Panc1 (cell line): ENCODE measurements at regions not wholly inside any gene's neighbourhood (a gene's known extent, or its start where the extent isn't known, plus 50 kb on each side); places are given as distances from the start of the nearest gene placed in this dataset.

Experiments used
- ATAC-seq: fragments of 200-7000 bp; cut with Tn5 transposase; 2 replicates; pipeline ENCODE4 v1.9.1; 2020; ENCODE audit warnings: mild to moderate bottlenecking, moderate library complexity
- BruUV-seq: library from RNA; stranded (reverse); fragments of 400-500 nt; replicated peaks from 2 replicates; lab custom pipeline; 2021; lab: Mats Ljungman, UMichigan
- CTCF ChIA-PET: fragments of 300-600 bp; sonication (Branson Sonifier 250); formaldehyde crosslinking; loops from one replicate; lab custom pipeline; 2022; ENCODE audit warnings: antibody characterized with exemption; lab: Charles Lee
- POLR2A ChIA-PET: fragments of 300-600 bp; sonication (Branson Sonifier 250); formaldehyde crosslinking; loops from one replicate; lab custom pipeline; 2022; ENCODE audit warnings: antibody characterized with exemption; lab: Charles Lee
- DNase-seq: peaks from one replicate; pipeline ENCODE4 v3.0.0-alpha.2; 2010; ENCODE audit warnings: low read depth, low spot score
- H3K27ac ChIP-seq: 2 replicates; pipeline ENCODE4 v1.5.1; 2011; ENCODE audit warnings: mild to moderate bottlenecking, low read length, inconsistent platforms
- H3K27me3 ChIP-seq: fragments of 200-500 bp; sonication (Bioruptor generic); 2 replicates; pipeline ENCODE4 v1.6.0; 2014; ENCODE audit warnings: low read length, inconsistent platforms; ENCODE audit not compliant: control insufficient read depth, insufficient read depth
- H3K36me3 ChIP-seq: fragments of 200-500 bp; sonication (Bioruptor generic); 2 replicates; pipeline ENCODE4 v1.5.1; 2014; ENCODE audit warnings: inconsistent platforms, mild to moderate bottlenecking, low read length, moderate library complexity; ENCODE audit not compliant: control insufficient read depth, insufficient read depth
- H3K4me1 ChIP-seq: 2 replicates; pipeline ENCODE4 v1.5.1; 2011; ENCODE audit warnings: inconsistent platforms, mild to moderate bottlenecking, low read length, moderate library complexity; ENCODE audit not compliant: control insufficient read depth, insufficient read depth
- H3K4me3 ChIP-seq, 2 experiments: 2 replicates each; pipeline ENCODE4 v1.5.1; 2011 to 2012; ENCODE audit warnings: low read depth in 2 of 2, low read length in 2 of 2, mild to moderate bottlenecking in 2 of 2, inconsistent platforms in 1 of 2, moderate library complexity in 1 of 2
- H3K9me3 ChIP-seq: fragments of 200-500 bp; sonication (Bioruptor generic); 2 replicates; pipeline ENCODE4 v1.5.1; 2014; ENCODE audit warnings: low read depth, mild to moderate bottlenecking, inconsistent platforms, low read length, moderate library complexity; ENCODE audit not compliant: control insufficient read depth, insufficient read depth
- POLR2AphosphoS5 ChIP-seq: IDR thresholded peaks from 2 replicates; pipeline ENCODE4 v1.6.1; 2012; ENCODE audit warnings: mild to moderate bottlenecking, low read depth, low read length, moderate library complexity
- SIN3A ChIP-seq: IDR thresholded peaks from 2 replicates; pipeline ENCODE4 v1.6.1; 2012; ENCODE audit warnings: low read depth, mild to moderate bottlenecking, low read length, moderate library complexity, borderline replicate concordance; ENCODE audit not compliant: insufficient read depth
- TCF7L2 ChIP-seq: IDR thresholded peaks from 2 replicates; pipeline ENCODE4 v1.6.1; 2011; ENCODE audit warnings: mild to moderate bottlenecking, low read depth, low read length, inconsistent platforms
- in situ Hi-C: cut with HindIII; loops from 2 replicates; pipeline ENCODE4 v1.10.0; 2016; ENCODE audit warnings: low sequenced_read_pairs, low pct_unique_long_range_greater_than_20kb
- intact Hi-C: fragments of 100-400 bp; cut with micrococcal nuclease; formaldehyde crosslinking; loops from one replicate; pipeline ENCODE4 v1.10.0; 2022; ENCODE audit not compliant: unreplicated experiment
- TF ChIP-seq, protein P1 (sequence below): fragments of 450-650 bp; IDR thresholded peaks from 2 replicates; pipeline ENCODE4 v1.5.1; 2017; ENCODE audit warnings: mild to moderate bottlenecking
- TF ChIP-seq, protein P2 (sequence below), 2 experiments: IDR thresholded peaks; 2 replicates each; pipeline ENCODE4 v1.6.1; 2011 to 2012; ENCODE audit warnings: low read depth in 2 of 2, control low read depth in 1 of 2, low read length in 1 of 2, mild to moderate bottlenecking in 1 of 2, moderate library complexity in 1 of 2; ENCODE audit not compliant: insufficient read depth in 1 of 2

- H3K36me3 ChIP-seq = no peaks in the 10 kb centered on the region
- TF ChIP-seq, protein P1, sequence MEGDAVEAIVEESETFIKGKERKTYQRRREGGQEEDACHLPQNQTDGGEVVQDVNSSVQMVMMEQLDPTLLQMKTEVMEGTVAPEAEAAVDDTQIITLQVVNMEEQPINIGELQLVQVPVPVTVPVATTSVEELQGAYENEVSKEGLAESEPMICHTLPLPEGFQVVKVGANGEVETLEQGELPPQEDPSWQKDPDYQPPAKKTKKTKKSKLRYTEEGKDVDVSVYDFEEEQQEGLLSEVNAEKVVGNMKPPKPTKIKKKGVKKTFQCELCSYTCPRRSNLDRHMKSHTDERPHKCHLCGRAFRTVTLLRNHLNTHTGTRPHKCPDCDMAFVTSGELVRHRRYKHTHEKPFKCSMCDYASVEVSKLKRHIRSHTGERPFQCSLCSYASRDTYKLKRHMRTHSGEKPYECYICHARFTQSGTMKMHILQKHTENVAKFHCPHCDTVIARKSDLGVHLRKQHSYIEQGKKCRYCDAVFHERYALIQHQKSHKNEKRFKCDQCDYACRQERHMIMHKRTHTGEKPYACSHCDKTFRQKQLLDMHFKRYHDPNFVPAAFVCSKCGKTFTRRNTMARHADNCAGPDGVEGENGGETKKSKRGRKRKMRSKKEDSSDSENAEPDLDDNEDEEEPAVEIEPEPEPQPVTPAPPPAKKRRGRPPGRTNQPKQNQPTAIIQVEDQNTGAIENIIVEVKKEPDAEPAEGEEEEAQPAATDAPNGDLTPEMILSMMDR = no peak
- TF ChIP-seq TCF7L2 (no peak), SIN3A (no peak), POLR2AphosphoS5 (no peak)
- TF ChIP-seq, protein P2, sequence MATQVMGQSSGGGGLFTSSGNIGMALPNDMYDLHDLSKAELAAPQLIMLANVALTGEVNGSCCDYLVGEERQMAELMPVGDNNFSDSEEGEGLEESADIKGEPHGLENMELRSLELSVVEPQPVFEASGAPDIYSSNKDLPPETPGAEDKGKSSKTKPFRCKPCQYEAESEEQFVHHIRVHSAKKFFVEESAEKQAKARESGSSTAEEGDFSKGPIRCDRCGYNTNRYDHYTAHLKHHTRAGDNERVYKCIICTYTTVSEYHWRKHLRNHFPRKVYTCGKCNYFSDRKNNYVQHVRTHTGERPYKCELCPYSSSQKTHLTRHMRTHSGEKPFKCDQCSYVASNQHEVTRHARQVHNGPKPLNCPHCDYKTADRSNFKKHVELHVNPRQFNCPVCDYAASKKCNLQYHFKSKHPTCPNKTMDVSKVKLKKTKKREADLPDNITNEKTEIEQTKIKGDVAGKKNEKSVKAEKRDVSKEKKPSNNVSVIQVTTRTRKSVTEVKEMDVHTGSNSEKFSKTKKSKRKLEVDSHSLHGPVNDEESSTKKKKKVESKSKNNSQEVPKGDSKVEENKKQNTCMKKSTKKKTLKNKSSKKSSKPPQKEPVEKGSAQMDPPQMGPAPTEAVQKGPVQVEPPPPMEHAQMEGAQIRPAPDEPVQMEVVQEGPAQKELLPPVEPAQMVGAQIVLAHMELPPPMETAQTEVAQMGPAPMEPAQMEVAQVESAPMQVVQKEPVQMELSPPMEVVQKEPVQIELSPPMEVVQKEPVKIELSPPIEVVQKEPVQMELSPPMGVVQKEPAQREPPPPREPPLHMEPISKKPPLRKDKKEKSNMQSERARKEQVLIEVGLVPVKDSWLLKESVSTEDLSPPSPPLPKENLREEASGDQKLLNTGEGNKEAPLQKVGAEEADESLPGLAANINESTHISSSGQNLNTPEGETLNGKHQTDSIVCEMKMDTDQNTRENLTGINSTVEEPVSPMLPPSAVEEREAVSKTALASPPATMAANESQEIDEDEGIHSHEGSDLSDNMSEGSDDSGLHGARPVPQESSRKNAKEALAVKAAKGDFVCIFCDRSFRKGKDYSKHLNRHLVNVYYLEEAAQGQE (IDR thresholded peaks at IDR 0.05; ENCODE audit: insufficient read depth in 1 of 2, low read depth in 2 of 2, low read length in 1 of 2) = no peak
These were observed 254.8 kb upstream of the SOX11 start for GRCh38 chr2:5437375-5437774.

DNA sequence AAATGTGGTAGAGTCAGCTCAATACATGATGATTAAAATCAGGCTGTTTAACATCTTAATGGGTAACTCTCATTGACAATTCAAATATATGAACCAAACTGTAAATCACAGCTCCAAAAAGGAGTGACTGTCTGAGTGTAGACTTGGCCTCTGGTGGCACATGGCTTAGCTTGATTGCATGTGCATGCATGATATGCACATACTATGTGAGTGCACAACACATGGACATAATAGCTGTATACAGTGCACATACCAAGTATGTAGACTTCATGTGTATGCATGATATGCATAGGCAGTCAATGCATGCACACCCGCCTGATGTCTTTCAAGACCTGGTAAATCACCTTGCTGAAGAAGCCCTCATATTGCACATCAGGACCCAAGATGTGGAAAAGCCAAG lies 252.0 kb upstream of the SOX11 start:
- DNase-seq (no peak), ATAC-seq (no peak)
- in situ Hi-C loops = no loop called here
- no peaks in the 10 kb centered on the region for H3K9me3 ChIP-seq
- H3K4me1 ChIP-seq = no peaks in the 10 kb centered on the region
- TF ChIP-seq POLR2AphosphoS5 = no peak
- TF ChIP-seq, protein P2 (IDR thresholded peaks at IDR 0.05; ENCODE audit: insufficient read depth in 1 of 2, low read depth in 2 of 2, low read length in 1 of 2) = no peak
- TF ChIP-seq TCF7L2 = no peak
- no peak for TF ChIP-seq SIN3A
- TF ChIP-seq, protein P1 = no peak
- intact Hi-C loops = no loop called here
- no peaks in the 10 kb centered on the region for H3K27me3 ChIP-seq
- ChIA-PET CTCF (no interaction called here), POLR2A (no interaction called here)
- H3K36me3 ChIP-seq = no peaks in the 10 kb centered on the region
- H3K4me3 ChIP-seq = no peak overlapping the region
- no peak overlapping the region for H3K27ac ChIP-seq
- no TSS peak for BruUV-seq

More at GRCh38 chr2:5437375-5437774, 254.8 kb upstream of the SOX11 start:
- ChIA-PET CTCF (no interaction called here), POLR2A (no interaction called here)
- Histone ChIP-seq H3K27ac (no peak overlapping the region), H3K27me3 (no peaks in the 10 kb centered on the region), H3K4me3 (no peak overlapping the region), H3K4me1 (no peaks in the 10 kb centered on the region), H3K9me3 (no peaks in the 10 kb centered on the region)
- ATAC-seq (no peak), DNase-seq (no peak)
- no TSS peak for BruUV-seq
- in situ Hi-C loops (no loop called here), intact Hi-C loops (no loop called here)
